Liver (tissue), 8 donors: ENCODE measurements at regions not wholly inside any gene's neighbourhood (a gene's known extent, or its start where the extent isn't known, plus 50 kb on each side); places are given as distances from the start of the nearest gene placed in this dataset.

Experiments
- DNase-seq: peaks from one replicate; pipeline ENCODE4 v3.0.0-alpha.2; 2017; ENCODE audit warnings: low spot score
- H3K27ac ChIP-seq, 2 donors: one replicate each; pipeline ENCODE4 v1.7.0; 2013; ENCODE audit warnings: inconsistent platforms in 2 of 2, low read length in 2 of 2, control low read depth in 1 of 2, low read depth in 1 of 2, mild to moderate bottlenecking in 1 of 2
- H3K27me3 ChIP-seq, 4 donors: one replicate each; pipeline versions ENCODE4 v1.6.1 to v1.7.0; 2013; ENCODE audit warnings: low read length in 3 of 4, inconsistent platforms in 1 of 4, mild to moderate bottlenecking in 1 of 4, moderate library complexity in 1 of 4; ENCODE audit not compliant: control insufficient read depth in 4 of 4, insufficient read depth in 4 of 4
- H3K36me3 ChIP-seq, 4 donors: one replicate each; pipeline versions ENCODE4 v1.6.1 to v1.7.0; 2013; ENCODE audit warnings: low read length in 3 of 4, mild to moderate bottlenecking in 3 of 4, low read depth in 1 of 4, moderate library complexity in 1 of 4; ENCODE audit not compliant: control insufficient read depth in 4 of 4, insufficient read depth in 3 of 4
- H3K4me1 ChIP-seq, 4 donors: one replicate each; pipeline versions ENCODE4 v1.6.1 to v1.7.0; 2013; ENCODE audit warnings: low read length in 3 of 4, mild to moderate bottlenecking in 3 of 4, moderate library complexity in 1 of 4; ENCODE audit not compliant: control insufficient read depth in 4 of 4, insufficient read depth in 4 of 4
- H3K4me3 ChIP-seq, 3 donors: one replicate each; pipeline versions ENCODE4 v1.6.1 to v1.7.0; 2013; ENCODE audit warnings: low read length in 3 of 3, control low read depth in 1 of 3, low read depth in 1 of 3, mild to moderate bottlenecking in 1 of 3
- H3K9ac ChIP-seq, 2 donors: one replicate each; pipeline ENCODE4 v1.7.0; 2013; ENCODE audit warnings: low read length in 2 of 2, mild to moderate bottlenecking in 2 of 2, moderate library complexity in 2 of 2, control low read depth in 1 of 2, low read depth in 1 of 2
- H3K9me3 ChIP-seq, 4 donors: one replicate each; pipeline versions ENCODE4 v1.6.1 to v1.7.0; 2013; ENCODE audit warnings: low read length in 3 of 4; ENCODE audit not compliant: control insufficient read depth in 4 of 4
- ATF3 ChIP-seq: IDR thresholded peaks from 2 replicates; pipeline ENCODE4 v1.6.1; 2016; ENCODE audit warnings: antibody characterized with exemption
- CTCF ChIP-seq: fragments of 150-350 bp; IDR thresholded peaks from 2 replicates; pipeline ENCODE4 v1.5.1; 2017; ENCODE audit warnings: improper control_type of control experiment, low read depth, low read length; ENCODE audit not compliant: missing input control
- EGR1 ChIP-seq, 2 donors: IDR thresholded peaks; 2 replicates each; pipeline ENCODE4 v1.6.1; 2016 to 2018; ENCODE audit warnings: antibody characterized with exemption in 2 of 2, low read depth in 2 of 2
- FOXA1 ChIP-seq: IDR thresholded peaks from 2 replicates; pipeline ENCODE4 v1.6.1; 2016; ENCODE audit warnings: antibody characterized with exemption
- FOXA2 ChIP-seq: IDR thresholded peaks from 2 replicates; pipeline ENCODE4 v1.6.1; 2016; ENCODE audit warnings: antibody characterized with exemption
- GABPA ChIP-seq, 2 donors: IDR thresholded peaks in 1 of 2; conservative IDR thresholded peaks in 1 of 2; 2 replicates each; pipeline ENCODE4 v1.6.1; 2016; ENCODE audit warnings: antibody characterized with exemption in 2 of 2, mild to moderate bottlenecking in 1 of 2, moderate library complexity in 1 of 2
- HNF4A ChIP-seq, 2 donors: conservative IDR thresholded peaks; 2 replicates each; pipeline ENCODE4 v1.6.1; 2016; ENCODE audit warnings: antibody characterized with exemption in 2 of 2, mild to moderate bottlenecking in 2 of 2
- HNF4G ChIP-seq: IDR thresholded peaks from 2 replicates; pipeline ENCODE4 v1.6.1; 2016; ENCODE audit warnings: antibody characterized with exemption
- JUND ChIP-seq, 2 donors: IDR thresholded peaks; 2 replicates each; pipeline ENCODE4 v1.6.1; 2016; ENCODE audit warnings: antibody characterized with exemption in 2 of 2
- MAX ChIP-seq: IDR thresholded peaks from 2 replicates; pipeline ENCODE4 v1.6.1; 2016; ENCODE audit warnings: antibody characterized with exemption
- NR2F2 ChIP-seq: IDR thresholded peaks from 2 replicates; pipeline ENCODE4 v1.6.1; 2016; ENCODE audit warnings: antibody characterized with exemption
- RAD21 ChIP-seq, 2 donors: IDR thresholded peaks; 2 replicates each; pipeline ENCODE4 v1.6.1; 2016; ENCODE audit warnings: antibody characterized with exemption in 2 of 2, mild to moderate bottlenecking in 2 of 2
- REST ChIP-seq: IDR thresholded peaks from 2 replicates; pipeline ENCODE4 v1.6.1; 2016; ENCODE audit warnings: antibody characterized with exemption, mild to moderate bottlenecking
- RXRA ChIP-seq, 2 donors: IDR thresholded peaks; 2 replicates each; pipeline ENCODE4 v1.6.1; 2017 to 2018; ENCODE audit warnings: antibody characterized with exemption in 2 of 2, mild to moderate bottlenecking in 1 of 2
- SP1 ChIP-seq: IDR thresholded peaks from 2 replicates; pipeline ENCODE4 v1.6.1; 2018; ENCODE audit warnings: antibody characterized with exemption, mild to moderate bottlenecking
- TAF1 ChIP-seq: conservative IDR thresholded peaks from 2 replicates; pipeline ENCODE4 v1.6.1; 2016; ENCODE audit warnings: antibody characterized with exemption, mild to moderate bottlenecking
- YY1 ChIP-seq: IDR thresholded peaks from 2 replicates; pipeline ENCODE4 v1.6.1; 2016; ENCODE audit warnings: antibody characterized with exemption, mild to moderate bottlenecking
- ZBTB33 ChIP-seq: IDR thresholded peaks from 2 replicates; pipeline ENCODE4 v1.6.1; 2016; ENCODE audit warnings: antibody characterized with exemption
- WGBS: extraction: QIAGEN DNeasy Blood & Tissue Kit; methylation state at CpG from one replicate; pipeline ENCODE4 v1.1.7; 2013; 5-methylcytosine and 5-hydroxymethylcytosine counted together
- donor health status: healthy.
- donor health status: healthy.
- donor health status: healthy.
- donor health status: healthy.
- donor health status: healthy.

- TF ChIP-seq ZBTB33 (no peak), SP1 (no peak), RXRA (IDR thresholded peaks at IDR 0.05) (no peak), FOXA2 (no peak), GABPA (IDR thresholded peaks at IDR 0.05 in 1 of 2, conservative IDR thresholded peaks at IDR 0.05 in 1 of 2) (no peak), YY1 (no peak), FOXA1 (no peak)
These were observed 153.4 kb downstream of the FBLN2 start (continued) for GRCh38 chr3:13702286-13702685.

- DNase-seq = no peak
- WGBS = 87% methylated on average over 8 of the region's 8 CpGs
These were observed 152.0 kb downstream of the FBLN2 start for GRCh38 chr3:13700889-13701288.

More at GRCh38 chr3:13700889-13701288, 152.0 kb downstream of the FBLN2 start:
- Histone ChIP-seq H3K27me3 (peaks cover 0 to 4% (median 0%) of the 10 kb centered on the region in 4 donors), H3K4me3 (no peak overlapping the region), H3K4me1 (no peaks in the 10 kb centered on the region), H3K9me3 (no peaks in the 10 kb centered on the region), H3K36me3 (no peaks in the 10 kb centered on the region), H3K27ac (no peak overlapping the region), H3K9ac (no peak overlapping the region)
- TF ChIP-seq ATF3 = no peak
- no peak for TF ChIP-seq HNF4A (conservative IDR thresholded peaks at IDR 0.05)
- TF ChIP-seq JUND (IDR thresholded peaks at IDR 0.05) = no peak
- no peak for TF ChIP-seq RXRA (IDR thresholded peaks at IDR 0.05)
- no peak for TF ChIP-seq HNF4G
- TF ChIP-seq TAF1 = no peak
- TF ChIP-seq SP1 = no peak
- no peak for TF ChIP-seq FOXA1
- TF ChIP-seq NR2F2 = no peak
- TF ChIP-seq MAX = no peak
- TF ChIP-seq GABPA (IDR thresholded peaks at IDR 0.05 in 1 of 2, conservative IDR thresholded peaks at IDR 0.05 in 1 of 2) = no peak
- no peak for TF ChIP-seq RAD21 (IDR thresholded peaks at IDR 0.05)
- no peak for TF ChIP-seq YY1
- TF ChIP-seq ZBTB33 = no peak
- no peak for TF ChIP-seq CTCF
- no peak for TF ChIP-seq FOXA2
- no peak for TF ChIP-seq REST
- no peak for TF ChIP-seq EGR1 (IDR thresholded peaks at IDR 0.05; ENCODE audit: low read depth in 2 of 2)
